SK-N-DZ (cell line): ENCODE measurements at regions not wholly inside any gene's neighbourhood (a gene's known extent, or its start where the extent isn't known, plus 50 kb on each side); places are given as distances from the start of the nearest gene placed in this dataset.
"Not testable (repeated sequence)": the region's sequence is repeated elsewhere in the genome, so short reads cannot be mapped to it uniquely, and the experiment has no call there.

Experiments used
- DNase-seq: peaks from one replicate; pipeline ENCODE4 v3.0.0-alpha.2; 2015; ENCODE audit warnings: low spot score

GRCh38 chr22:48635816-48636215 is 1191.9 kb downstream of the BRD1 start:
- DNase-seq = no peak

GRCh38 chr22:48635031-48635430 is 1192.6 kb downstream of the BRD1 start:
- no peak for DNase-seq

- no peak for DNase-seq
Observed at GRCh38 chr22:48633996-48634836, 1193.5 kb downstream of the BRD1 start.

- no peak for DNase-seq
Observed at GRCh38 chr22:48632646-48633246, 1194.9 kb downstream of the BRD1 start.

- DNase-seq = peak; percentile 29
Observed at GRCh38 chr22:48631288-48631863, 1196.3 kb downstream of the BRD1 start.

GRCh38 chr22:48630848-48631247 is 1196.8 kb downstream of the BRD1 start:
- no peak for DNase-seq

GRCh38 chr22:48630433-48630754 is 1197.3 kb downstream of the BRD1 start:
- DNase-seq = no peak

- DNase-seq = no peak
Observed at GRCh38 chr22:48629631-48630432, 1197.8 kb downstream of the BRD1 start.

- DNase-seq = no peak
Observed at GRCh38 chr22:48628891-48629543, 1198.7 kb downstream of the BRD1 start.

- DNase-seq = no peak
Observed at GRCh38 chr22:48627966-48628365, 1199.7 kb downstream of the BRD1 start.

- DNase-seq = peak; percentile 52
Observed at GRCh38 chr22:48627203-48627602, 1200.5 kb downstream of the BRD1 start.

- no peak for DNase-seq
Observed at GRCh38 chr22:48624401-48624800, 1203.3 kb downstream of the BRD1 start.

- DNase-seq = no peak
Observed at GRCh38 chr22:48622891-48623545, 1204.7 kb downstream of the BRD1 start.

GRCh38 chr22:48621085-48621484 is 1206.6 kb downstream of the BRD1 start:
- no peak for DNase-seq

GRCh38 chr22:48620460-48620859 is 1207.2 kb downstream of the BRD1 start:
- DNase-seq = not testable (repeated sequence)

GRCh38 chr22:48619721-48620120 is 1208.0 kb downstream of the BRD1 start:
- no peak for DNase-seq

- no peak for DNase-seq
Observed at GRCh38 chr22:48618326-48618725, 1209.3 kb downstream of the BRD1 start.

- DNase-seq = no peak
Observed at GRCh38 chr22:48616656-48617055, 1211.0 kb downstream of the BRD1 start.

- DNase-seq = no peak
Observed at GRCh38 chr22:48615171-48616008, 1212.3 kb downstream of the BRD1 start.

GRCh38 chr22:48613566-48614200 is 1214.0 kb downstream of the BRD1 start:
- DNase-seq = no peak
